ENCODE measurements at regions not wholly inside any gene's neighbourhood (a gene's known extent, or its start where the extent isn't known, plus 50 kb on each side); places are given as distances from the start of the nearest gene placed in this dataset.

- TF ChIP-seq EZH2 (IDR thresholded peaks at IDR 0.05) (no peak), ELF1 (IDR thresholded peaks at IDR 0.05; ENCODE audit: borderline replicate concordance, low read depth) (no peak), CTCF (IDR thresholded peaks at IDR 0.05 in 2 of 3, conservative IDR thresholded peaks at IDR 0.05 in 1 of 3; ENCODE audit: borderline replicate concordance in 1 of 3, insufficient read depth in 1 of 3, low read depth in 2 of 3, low read length in 2 of 3) (no peak), POLR2A (IDR thresholded peaks at IDR 0.05; ENCODE audit: borderline replicate concordance, extremely low read depth, insufficient read depth, insufficient read length) (no peak), POLR2AphosphoS5 (IDR thresholded peaks at IDR 0.05; ENCODE audit: low read depth, low read length) (no peak), RAD21 (IDR thresholded peaks at IDR 0.05; ENCODE audit: low read depth) (no peak), EZH2phosphoT487 (IDR thresholded peaks at IDR 0.05; ENCODE audit: borderline replicate concordance) (no peak), TCF7L2 (IDR thresholded peaks at IDR 0.05; ENCODE audit: borderline replicate concordance, extremely low read depth, insufficient read depth, insufficient read length) (no peak), YY1 (IDR thresholded peaks at IDR 0.05; ENCODE audit: extremely low read depth, insufficient replicate concordance, low read depth, low read length) (no peak), ATF3 (IDR thresholded peaks at IDR 0.05) (no peak), CEBPB (IDR thresholded peaks at IDR 0.05; ENCODE audit: low read depth) (no peak), SIN3A (IDR thresholded peaks at IDR 0.05; ENCODE audit: low read depth) (no peak), MAX (IDR thresholded peaks at IDR 0.05) (no peak)
- TF ChIP-seq, protein P1, sequence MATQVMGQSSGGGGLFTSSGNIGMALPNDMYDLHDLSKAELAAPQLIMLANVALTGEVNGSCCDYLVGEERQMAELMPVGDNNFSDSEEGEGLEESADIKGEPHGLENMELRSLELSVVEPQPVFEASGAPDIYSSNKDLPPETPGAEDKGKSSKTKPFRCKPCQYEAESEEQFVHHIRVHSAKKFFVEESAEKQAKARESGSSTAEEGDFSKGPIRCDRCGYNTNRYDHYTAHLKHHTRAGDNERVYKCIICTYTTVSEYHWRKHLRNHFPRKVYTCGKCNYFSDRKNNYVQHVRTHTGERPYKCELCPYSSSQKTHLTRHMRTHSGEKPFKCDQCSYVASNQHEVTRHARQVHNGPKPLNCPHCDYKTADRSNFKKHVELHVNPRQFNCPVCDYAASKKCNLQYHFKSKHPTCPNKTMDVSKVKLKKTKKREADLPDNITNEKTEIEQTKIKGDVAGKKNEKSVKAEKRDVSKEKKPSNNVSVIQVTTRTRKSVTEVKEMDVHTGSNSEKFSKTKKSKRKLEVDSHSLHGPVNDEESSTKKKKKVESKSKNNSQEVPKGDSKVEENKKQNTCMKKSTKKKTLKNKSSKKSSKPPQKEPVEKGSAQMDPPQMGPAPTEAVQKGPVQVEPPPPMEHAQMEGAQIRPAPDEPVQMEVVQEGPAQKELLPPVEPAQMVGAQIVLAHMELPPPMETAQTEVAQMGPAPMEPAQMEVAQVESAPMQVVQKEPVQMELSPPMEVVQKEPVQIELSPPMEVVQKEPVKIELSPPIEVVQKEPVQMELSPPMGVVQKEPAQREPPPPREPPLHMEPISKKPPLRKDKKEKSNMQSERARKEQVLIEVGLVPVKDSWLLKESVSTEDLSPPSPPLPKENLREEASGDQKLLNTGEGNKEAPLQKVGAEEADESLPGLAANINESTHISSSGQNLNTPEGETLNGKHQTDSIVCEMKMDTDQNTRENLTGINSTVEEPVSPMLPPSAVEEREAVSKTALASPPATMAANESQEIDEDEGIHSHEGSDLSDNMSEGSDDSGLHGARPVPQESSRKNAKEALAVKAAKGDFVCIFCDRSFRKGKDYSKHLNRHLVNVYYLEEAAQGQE (IDR thresholded peaks at IDR 0.05; ENCODE audit: low read depth), result no peak
Measured at GRCh38 chr4:117387072-117387471, 301.7 kb upstream of the TRAM1L1 start.

All from HCT116 (cell line).